Vagina (tissue), 2 donors: ENCODE measurements at regions not wholly inside any gene's neighbourhood (a gene's known extent, or its start where the extent isn't known, plus 50 kb on each side); places are given as distances from the start of the nearest gene placed in this dataset.

Experiments used
- CTCF ChIP-seq, 3 experiments: fragments of 450-650 bp in 2 of 3; fragments of 200-600 bp in 1 of 3; sonication (generic) in 1 of 3; IDR thresholded peaks; one replicate each; pipeline ENCODE4 v1.5.1; 2017 to 2019; ENCODE audit warnings: antibody characterized with exemption in 3 of 3, mild to moderate bottlenecking in 2 of 3, moderate library complexity in 2 of 3
- POLR2A ChIP-seq, 2 donors: fragments of 450-650 bp; IDR thresholded peaks; one replicate each; pipeline ENCODE4 v1.6.1; 2017; ENCODE audit warnings: antibody characterized with exemption in 2 of 2, mild to moderate bottlenecking in 2 of 2, moderate library complexity in 2 of 2

GRCh38 chr2:128979182-128979581, 660.5 kb upstream of the HS6ST1 start:
- no peak for TF ChIP-seq POLR2A (IDR thresholded peaks at IDR 0.05)
- no peak for TF ChIP-seq CTCF (IDR thresholded peaks at IDR 0.05)
